Inflammatory macrophage treated with lipopolysaccharide for 1 hour (primary cell): ENCODE measurements at regions not wholly inside any gene's neighbourhood (a gene's known extent, or its start where the extent isn't known, plus 50 kb on each side); places are given as distances from the start of the nearest gene placed in this dataset.
A peak's percentile ranks its signal among the peaks of the same experiment; 100 is the strongest.
"Not testable (repeated sequence)": the region's sequence is repeated elsewhere in the genome, so short reads cannot be mapped to it uniquely, and the experiment has no call there.

Experiments used
- DNase-seq, 2 donors: peaks; one replicate each; pipeline ENCODE4 v3.0.0-alpha.2; 2020 to 2022

DNA sequence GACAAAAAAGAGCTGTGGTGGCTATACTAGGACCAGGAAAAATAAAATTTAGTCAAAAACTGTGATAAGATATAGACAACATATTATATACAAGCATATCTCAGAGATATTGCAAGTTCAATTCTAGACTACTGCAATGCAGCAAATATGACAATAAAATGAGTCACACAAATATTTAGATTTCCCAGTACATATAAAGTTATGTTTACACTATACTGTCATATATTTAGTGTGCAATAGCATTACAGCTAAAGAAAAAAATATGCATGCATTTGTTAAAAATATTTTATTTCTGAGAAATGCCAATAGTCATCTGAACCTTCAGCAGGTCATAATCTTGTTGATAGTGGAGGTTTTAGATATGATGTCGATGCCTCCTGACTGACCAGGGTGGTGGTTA is 72.1 kb downstream of the AKR1C4 start:
- DNase-seq: no peak

DNA sequence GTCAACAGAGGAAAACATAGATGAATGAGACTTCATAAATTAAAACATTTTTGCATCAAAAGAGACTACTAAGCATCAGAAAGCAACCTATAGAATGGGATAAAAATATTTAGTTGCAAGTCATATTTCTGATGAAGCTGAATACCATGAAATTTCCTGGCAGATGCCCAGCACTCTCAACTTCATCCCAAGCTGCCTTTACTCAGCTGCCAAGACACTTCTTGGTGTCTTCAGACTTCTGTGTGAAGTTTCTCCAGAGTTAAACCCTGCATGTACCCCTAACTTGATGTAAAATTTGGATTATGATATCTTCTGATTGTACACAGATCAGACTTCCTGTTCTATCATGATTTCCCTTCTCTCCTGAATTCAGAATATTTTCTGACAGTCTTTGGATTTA is 73.2 kb downstream of the AKR1C4 start:
- DNase-seq: no peak

- no peak for DNase-seq
These were observed 74.9 kb downstream of the AKR1C4 start for GRCh38 chr10:5271526-5271925.

GRCh38 chr10:5272065-5272803 is 75.6 kb downstream of the AKR1C4 start:
- no peak for DNase-seq

- DNase-seq: peak; percentile 73 to 80
These were observed 78.2 kb downstream of the AKR1C4 start for GRCh38 chr10:5274795-5275194.

DNA sequence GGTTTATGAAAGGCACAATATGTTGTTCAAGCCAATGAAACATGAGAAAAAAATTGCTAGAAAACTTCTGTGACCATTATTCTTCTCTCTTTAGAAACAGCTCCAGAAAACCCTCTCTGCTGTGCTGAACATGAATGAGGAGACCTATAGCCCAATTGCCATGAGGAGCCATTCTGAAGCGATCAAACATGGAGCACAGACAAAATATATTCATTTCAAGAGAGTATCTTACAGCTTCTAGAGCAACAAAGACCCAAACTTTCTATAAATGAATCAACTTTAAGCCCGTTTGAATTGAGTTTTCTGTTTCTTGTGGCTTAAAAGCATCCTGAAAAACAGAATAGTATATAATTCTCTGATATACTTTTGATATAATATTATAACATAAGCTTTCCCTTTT is 83.4 kb upstream of the UCN3 start:
- DNase-seq: no peak

DNA sequence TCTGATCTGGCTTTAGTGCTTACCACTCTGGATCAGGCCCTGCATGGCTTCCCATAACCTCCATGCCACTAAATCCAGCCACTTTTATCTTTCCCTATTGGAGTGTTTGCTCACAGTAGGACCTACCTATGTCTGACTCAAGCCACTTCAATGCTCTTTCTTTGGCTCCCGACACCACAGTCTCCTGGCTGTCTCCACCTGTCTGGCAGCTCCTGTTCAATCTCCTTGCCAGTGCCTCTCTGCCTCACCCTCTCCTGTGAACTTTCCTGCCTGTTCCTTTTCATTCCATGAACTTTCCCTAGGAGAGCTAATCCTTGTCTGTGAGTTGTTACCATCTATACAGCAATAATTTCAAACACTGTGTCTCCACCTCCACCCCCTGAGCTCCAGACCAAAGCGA is 82.6 kb upstream of the UCN3 start:
- no peak for DNase-seq

DNA sequence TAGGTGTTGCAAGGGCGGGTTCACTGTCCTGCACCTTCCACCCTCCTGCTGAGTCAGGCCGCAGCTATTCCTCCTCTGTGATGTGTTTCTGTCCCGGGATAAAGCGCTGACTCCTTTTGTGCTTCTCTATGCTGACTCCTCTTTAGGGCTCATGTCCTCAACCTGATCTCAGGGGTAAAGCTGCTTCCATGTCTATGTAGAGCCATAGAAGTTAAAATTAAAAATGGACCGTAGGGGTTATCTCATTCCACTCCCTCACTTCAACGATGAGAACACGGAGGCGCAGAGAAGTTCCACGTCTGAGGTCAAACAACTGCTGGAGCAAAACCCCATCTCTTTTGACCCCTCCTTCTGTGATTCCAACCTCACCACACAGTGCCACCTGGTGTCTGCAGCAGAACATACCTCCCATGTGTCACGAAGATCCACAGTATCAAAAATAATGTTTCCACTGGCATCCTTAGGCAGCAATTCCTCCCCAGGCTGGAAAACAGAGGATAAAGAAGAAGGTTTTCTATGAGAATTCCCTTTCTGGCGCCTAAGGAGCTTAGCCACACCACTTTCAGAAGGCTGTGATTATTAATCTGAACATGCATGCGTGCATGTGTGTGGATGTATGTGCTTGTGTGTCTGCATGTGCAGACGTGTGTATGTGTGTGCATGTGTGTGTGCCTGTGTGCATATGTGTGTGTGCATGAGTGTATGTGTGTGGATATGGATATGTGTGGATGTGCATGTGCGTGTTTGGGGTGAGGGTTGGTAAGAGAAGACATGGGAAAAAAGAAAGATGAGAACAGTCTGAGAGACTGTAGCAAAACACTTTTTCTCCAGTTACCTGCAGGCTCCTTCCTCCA is 81.2 kb upstream of the UCN3 start:
- peak; percentile 68 to 74 for DNase-seq

- DNase-seq: peak; percentile 89 to 97
These were observed 80.3 kb upstream of the UCN3 start for GRCh38 chr10:5284311-5285057.

DNA sequence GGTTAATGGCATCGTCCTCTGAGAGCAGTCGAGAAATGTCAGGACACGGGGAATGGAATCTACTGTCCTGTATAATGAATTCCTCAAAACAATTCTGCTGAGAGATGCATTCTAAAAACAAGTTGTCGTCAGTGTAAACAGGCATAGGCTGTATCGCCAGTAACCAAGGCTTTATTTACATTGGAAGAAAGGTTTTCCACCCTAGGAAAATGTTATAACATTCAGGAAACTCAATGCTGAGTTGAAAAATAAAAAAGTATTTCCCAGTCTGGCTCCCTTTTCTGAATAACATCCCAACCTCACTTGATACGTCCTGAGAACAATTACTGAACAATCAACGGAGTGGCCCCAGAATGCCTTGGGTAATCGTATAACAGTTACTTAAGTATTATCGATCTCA is 79.6 kb upstream of the UCN3 start:
- DNase-seq: no peak

GRCh38 chr10:5288359-5288758 is 76.4 kb upstream of the UCN3 start:
- no peak for DNase-seq

DNA sequence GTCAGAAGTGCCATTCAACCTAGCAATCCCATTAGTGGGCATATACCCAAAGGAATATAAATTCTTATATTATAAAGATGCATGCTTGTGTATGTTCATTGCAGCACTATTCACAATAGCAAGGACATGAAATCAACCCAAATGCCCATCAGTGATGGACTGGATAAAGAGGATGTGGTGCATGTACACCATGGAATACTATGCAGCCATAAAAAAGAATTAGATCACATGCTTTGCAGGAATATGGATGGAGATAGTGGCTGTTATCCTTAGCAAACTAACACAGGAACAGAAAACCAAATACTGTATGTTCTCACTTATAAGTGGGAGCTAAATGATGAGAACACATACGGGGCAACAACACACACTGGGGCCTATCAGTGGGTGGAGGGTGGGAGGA is 75.5 kb upstream of the UCN3 start:
- DNase-seq: not testable (repeated sequence)

DNA sequence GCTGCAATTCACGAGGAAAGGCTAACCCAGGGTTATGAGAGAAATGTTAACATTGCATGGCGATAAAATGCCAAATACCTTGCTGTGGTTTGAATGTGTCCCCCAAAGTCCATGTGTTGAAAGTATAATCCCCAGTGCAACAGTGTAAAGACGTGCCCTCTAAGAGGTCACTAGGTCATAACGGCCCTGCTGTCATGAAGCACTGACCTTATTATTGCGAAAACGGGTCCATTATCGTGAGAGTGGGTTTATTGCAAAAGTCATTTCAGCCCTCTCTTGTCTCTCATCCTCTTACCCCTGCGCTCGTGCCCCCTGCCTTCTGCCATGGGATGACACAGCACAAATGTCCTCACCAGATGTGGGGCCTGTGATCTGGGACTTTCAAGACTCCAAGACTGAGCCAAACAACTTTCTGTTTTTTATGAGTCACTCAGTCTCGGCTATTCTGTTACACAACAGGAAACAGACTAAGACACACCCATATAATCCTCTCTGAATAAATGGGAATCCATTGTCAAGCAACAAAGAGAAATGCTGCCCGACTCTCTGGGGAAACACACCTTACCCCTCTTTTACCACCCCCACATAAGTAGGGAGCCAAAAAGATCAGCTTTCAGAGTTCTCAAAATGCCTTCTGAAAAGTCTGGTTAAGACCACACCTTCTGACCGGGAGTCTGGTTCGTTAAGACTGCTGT is 73.1 kb upstream of the UCN3 start:
- DNase-seq: peak; percentile 92 to 98

DNA sequence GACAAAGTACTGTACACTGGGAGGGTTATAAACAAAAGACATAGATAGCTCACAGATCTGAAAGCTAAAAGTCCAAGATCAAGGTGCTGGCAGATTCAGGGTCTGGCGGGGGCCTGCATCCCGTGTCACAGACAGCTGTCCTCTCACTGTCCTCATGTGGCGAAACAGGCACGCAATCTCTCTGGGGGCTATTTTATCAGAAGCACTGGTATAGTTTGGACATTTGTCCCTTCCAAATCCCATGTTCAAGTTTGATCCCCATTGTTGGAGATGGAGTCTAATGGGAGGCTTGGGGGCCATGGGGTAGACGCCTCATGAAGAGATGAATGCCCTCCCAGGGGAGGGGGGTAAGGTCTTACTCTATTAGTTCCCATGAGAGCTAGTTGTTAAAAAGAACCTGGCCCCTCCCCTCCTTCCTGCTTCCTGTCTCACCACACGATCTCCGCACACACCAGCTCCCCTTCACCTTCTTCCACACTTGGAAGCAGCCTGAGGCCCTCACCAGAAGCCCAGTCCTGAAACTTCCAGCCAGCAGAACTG is 72.5 kb upstream of the UCN3 start:
- no peak for DNase-seq

DNA sequence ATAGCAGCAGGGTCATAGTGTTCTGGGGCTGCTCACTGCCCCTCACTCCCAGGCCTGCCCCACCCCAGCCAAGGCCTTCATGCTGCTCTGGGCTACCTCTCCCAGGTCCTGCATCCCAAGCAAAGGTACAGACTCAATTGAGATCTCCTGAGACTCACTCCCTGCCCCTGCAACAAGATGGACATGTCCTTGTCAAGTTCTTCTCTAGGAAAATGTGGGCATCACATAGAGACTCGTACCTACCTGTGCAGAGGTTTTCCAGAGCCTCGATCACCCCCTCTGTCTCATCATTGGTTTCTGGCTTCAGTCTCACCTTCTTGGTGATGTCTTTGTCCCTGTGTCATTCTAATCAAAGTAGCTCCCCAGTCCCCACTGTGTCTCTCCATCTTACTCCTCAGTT is 71.8 kb upstream of the UCN3 start:
- DNase-seq: not testable (repeated sequence)

DNA sequence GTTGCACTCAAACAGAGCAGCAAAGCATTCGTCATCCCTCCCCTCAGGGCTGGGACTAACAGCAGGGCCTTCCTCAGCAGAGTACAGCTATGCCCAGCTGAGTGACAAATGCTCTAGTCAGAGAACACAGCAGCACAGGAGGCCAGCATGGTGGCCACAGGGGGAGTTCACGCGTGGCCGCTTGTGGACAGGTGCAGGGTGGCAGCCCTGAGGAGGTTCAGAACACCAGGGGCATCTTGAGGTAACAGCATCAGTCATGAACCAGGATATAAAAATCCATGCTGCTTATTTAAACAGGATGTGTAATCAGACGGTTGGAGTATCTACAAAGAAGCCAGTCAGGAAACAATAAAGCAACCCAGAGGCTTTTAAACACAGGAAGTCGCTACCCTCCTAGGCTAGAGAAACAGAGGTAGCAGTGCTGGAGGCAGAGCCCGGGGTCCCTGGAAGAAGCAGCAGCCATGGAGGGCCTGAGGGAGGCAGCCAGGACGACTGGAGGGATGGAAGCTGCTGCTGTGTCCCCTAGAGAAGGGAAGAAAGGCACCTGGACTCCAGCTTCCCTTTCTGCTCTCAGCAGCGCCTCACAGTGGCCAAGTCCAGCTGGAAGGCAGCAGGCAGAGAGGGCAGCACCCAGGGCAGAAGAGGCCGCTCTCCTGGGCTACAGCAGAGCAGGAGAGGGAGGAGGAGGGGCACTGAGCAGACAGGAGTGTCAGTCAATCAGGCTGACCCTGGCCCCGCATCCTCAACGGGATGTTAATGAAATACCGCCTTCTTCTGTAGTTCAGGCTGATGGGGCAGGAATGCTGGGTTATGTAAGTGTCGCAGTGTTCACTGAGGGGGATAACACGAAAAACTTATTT is 70.8 kb upstream of the UCN3 start:
- peak; percentile 53 to 74 for DNase-seq

- peak; percentile 81 to 88 for DNase-seq
These were observed 67.3 kb upstream of the UCN3 start for GRCh38 chr10:5297466-5297865.

DNA sequence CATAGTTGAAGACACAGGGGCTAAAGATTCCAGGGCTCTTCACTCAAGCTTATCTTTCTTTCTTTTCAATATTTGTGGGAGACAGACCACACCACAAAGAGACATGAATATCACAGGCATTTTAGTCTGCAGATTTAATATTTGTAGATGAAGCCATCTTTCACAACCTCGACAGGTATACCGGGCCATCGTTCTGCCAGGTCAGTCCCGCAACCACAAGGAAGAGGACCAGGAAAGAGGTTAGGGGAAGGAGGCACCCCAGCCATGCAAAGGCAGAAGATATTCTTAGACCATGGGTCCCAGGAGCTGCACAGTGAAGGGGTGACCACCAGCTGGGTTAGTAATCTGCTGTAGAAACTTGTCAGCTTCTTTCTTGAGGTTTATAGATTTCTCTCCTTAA is 66.8 kb upstream of the UCN3 start:
- no peak for DNase-seq

DNA sequence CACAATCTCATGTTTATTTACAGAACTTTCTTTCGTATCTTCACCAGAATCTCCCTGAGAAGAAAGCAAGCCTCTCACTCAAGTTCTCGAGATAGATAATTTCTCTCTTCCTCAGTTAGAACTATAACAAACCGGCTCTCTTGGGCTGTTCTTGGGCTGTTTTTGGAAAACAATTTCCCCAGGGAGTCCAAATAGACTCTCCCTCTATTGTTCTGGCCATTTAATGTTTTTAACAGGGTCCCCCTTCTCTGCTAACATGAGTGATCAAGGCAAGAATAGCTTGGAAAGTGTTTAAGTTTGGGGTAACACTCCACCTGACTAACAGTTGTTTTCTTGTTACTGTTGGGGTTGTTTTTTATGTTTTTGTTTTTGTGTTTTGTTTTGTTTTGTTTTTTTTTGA is 64.8 kb upstream of the UCN3 start:
- DNase-seq: no peak

GRCh38 chr10:5303504-5303903 is 61.3 kb upstream of the UCN3 start:
- DNase-seq: no peak

GRCh38 chr10:5305374-5305773 is 59.4 kb upstream of the UCN3 start:
- DNase-seq: peak in 1 of 2 donors; percentile 16

- no peak for DNase-seq
These were observed 53.9 kb upstream of the UCN3 start for GRCh38 chr10:5310914-5311313.
